WI38 (cell line): ENCODE measurements at regions not wholly inside any gene's neighbourhood (a gene's known extent, or its start where the extent isn't known, plus 50 kb on each side); places are given as distances from the start of the nearest gene placed in this dataset.

Source experiments
- H3K4me3 ChIP-seq: 2 replicates; pipeline ENCODE4 v1.5.1; 2011; ENCODE audit warnings: low read depth, mild to moderate bottlenecking, control low read depth, low read length
- TF ChIP-seq, protein P1 (sequence below): IDR thresholded peaks from 2 replicates; pipeline ENCODE4 v1.5.1; 2012; ENCODE audit warnings: low read depth, mild to moderate bottlenecking, control low read depth, low read length

DNA sequence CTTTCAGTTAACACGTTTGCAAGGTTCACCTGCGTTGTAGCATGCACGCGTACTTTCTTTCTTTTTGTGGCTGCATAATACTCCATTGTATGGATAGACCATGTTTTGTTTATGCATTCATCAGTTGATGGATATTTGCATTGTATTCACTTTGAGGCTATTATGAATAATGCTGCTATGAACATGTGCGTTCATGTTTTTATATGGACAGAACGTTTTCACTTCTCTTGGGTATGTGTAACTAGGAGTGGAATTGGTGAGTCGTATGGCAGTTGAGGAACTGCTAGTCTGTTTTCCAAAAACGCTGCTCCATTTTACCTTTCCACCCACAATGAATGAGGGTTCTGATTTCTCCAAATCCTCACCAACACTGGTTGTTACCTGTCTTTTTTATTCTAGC is 244.3 kb downstream of the GLI2 start:
- H3K4me3 ChIP-seq = no peak overlapping the region
- TF ChIP-seq, protein P1, sequence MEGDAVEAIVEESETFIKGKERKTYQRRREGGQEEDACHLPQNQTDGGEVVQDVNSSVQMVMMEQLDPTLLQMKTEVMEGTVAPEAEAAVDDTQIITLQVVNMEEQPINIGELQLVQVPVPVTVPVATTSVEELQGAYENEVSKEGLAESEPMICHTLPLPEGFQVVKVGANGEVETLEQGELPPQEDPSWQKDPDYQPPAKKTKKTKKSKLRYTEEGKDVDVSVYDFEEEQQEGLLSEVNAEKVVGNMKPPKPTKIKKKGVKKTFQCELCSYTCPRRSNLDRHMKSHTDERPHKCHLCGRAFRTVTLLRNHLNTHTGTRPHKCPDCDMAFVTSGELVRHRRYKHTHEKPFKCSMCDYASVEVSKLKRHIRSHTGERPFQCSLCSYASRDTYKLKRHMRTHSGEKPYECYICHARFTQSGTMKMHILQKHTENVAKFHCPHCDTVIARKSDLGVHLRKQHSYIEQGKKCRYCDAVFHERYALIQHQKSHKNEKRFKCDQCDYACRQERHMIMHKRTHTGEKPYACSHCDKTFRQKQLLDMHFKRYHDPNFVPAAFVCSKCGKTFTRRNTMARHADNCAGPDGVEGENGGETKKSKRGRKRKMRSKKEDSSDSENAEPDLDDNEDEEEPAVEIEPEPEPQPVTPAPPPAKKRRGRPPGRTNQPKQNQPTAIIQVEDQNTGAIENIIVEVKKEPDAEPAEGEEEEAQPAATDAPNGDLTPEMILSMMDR = no peak

DNA sequence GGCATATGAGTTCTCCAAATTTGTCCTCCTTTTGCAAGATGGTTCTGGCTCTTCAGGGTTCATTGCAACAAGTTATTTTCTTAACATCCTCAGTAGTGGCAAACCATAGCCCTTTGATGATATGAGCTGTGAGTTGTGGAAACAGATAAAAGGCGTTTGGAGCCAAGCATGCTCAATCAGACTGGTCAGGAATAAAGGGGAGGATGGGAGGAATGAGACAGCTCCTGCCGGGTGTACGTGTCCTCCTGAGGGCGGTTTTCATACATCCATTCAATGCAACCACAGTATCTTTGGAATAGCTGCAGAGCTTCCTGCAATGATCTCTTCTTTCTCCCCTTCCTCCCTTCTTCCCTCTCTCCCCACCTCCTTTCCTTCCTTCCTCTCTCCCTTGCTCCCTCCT is 245.8 kb downstream of the GLI2 start:
- TF ChIP-seq, protein P1 = no peak
- no peak overlapping the region for H3K4me3 ChIP-seq

DNA sequence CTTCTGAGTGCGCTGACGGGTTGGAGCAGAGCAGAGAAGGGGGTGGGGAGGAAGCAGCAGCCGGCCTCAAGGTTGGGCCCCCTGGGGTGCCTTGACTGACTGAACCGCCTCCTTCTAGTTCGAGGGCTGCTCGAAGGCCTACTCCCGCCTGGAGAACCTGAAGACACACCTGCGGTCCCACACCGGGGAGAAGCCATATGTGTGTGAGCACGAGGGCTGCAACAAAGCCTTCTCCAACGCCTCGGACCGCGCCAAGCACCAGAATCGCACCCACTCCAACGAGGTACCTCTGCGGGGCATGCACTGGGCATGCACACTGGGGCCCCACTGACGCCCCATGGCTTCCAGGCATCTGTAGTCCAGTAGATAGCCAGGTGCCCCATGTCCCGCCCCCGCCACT is 246.9 kb downstream of the GLI2 start:
- TF ChIP-seq, protein P1 = no peak
- no peak overlapping the region for H3K4me3 ChIP-seq

DNA sequence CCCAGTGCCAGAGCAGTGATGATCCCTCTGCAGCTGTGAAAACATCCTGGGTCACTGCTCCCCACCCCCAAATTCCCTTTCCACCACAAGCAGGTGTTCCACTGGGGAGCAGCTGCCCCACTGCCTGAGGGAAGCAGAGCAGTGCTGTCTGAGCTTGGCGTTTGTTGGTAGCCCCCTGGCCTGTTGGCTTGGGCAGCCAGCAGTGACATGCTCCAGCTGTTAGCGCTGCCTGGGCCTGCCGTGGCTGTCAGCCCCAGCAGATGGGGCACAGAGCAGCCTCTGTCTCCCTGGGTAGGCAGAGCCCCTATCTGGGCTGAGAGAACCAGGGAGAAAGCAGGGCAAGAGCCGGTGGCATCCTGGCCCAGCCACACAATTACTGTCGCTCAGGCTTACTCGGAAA is 247.7 kb downstream of the GLI2 start:
- TF ChIP-seq, protein P1 = no peak
- no peak overlapping the region for H3K4me3 ChIP-seq

DNA sequence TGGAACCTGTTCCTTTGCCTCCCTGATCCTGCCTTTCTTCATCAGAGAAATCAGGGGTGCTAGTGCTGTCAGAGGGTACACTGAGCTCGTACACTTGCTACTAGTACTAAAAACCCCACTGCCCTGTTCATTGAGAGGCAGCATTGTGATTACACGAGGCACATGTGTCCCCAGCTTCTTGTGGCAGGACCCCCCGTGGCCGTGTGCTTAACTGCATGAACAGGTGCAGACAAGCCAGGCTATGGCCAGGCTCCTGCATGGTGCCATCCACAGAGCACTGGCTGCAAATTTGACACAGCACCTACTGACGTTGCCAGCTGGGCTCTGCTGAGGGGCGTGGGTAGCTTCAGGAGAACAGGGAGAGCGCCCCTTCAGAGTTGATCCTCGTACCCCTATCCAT is 248.4 kb downstream of the GLI2 start:
- H3K4me3 ChIP-seq = no peak overlapping the region
- TF ChIP-seq, protein P1 = no peak

DNA sequence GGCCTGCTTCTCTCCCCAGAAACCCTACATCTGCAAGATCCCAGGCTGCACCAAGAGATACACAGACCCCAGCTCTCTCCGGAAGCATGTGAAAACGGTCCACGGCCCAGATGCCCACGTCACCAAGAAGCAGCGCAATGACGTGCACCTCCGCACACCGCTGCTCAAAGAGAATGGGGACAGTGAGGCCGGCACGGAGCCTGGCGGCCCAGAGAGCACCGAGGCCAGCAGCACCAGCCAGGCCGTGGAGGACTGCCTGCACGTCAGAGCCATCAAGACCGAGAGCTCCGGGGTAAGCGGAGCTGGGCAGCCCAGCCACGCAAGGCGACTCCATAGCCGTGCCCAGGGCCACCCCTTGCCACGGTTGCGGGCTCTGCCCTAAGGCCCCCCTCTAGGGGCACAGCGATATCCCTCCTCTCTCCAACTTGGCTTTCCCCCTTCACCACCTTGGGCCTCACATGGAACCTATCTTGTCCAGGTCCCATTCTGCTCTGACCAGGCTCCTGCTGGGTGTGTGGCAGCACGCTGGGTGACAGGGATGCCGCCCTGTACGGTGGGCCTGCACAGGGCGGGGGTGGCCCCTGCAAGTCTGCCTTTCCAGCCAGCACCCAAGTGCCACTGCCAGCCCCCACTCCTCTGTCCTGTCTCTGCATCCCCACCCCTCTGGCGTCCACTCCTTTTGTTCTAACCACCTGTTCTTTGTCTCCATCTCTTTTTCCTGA is 248.9 kb downstream of the GLI2 start:
- H3K4me3 ChIP-seq = no peak overlapping the region
- TF ChIP-seq, protein P1 = no peak

DNA sequence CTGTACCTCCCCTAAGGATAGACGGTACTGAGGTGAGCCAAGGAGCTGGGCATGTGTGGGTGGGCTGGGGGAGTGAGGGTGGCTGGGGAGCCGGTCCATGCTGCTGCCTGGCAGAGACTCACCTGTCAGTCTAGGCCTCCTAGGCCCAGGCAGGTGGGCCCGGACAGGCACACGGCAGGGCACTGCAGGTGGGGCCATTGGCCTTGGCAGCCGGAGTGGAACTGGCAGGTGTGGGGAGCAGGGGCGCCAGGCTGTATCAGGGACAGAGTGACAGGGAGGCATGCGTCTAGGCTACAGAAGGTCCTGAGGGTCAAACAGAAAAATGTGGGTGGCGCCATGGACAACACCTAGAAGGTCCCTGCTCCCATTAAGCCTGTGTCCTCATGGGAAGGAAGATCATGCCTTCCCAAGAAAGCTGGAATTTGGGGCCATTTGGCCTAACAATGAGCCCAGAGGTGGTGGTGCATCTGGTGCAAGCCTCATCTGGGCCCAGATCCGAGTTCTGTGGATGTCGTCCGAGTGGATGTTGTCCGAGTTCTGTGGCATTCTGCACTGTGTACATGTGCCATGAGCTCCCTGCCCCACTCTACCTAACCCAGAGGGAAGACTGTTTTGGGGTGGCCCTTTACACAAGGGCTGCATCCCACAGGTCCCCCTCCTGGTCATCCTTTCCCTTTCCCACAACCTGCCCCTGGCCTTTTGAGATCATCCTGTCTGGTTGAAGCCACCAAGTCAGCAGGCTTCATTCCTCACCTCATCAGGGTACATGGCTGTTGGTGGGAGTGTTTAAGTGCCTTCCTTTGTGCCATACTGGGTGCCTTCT is 249.7 kb downstream of the GLI2 start:
- TF ChIP-seq, protein P1 = no peak
- no peak overlapping the region for H3K4me3 ChIP-seq
